ENCODE measurements at regions not wholly inside any gene's neighbourhood (a gene's known extent, or its start where the extent isn't known, plus 50 kb on each side); places are given as distances from the start of the nearest gene placed in this dataset.

GRCh38 chr14:38111046-38111445, 96.7 kb upstream of the SSTR1 start:
- no peak for TF ChIP-seq CTCF (IDR thresholded peaks at IDR 0.05; ENCODE audit: unreplicated experiment)
- no peak for DNase-seq (ENCODE audit: low spot score)
- no peak overlapping the region for H3K4me3 Mint-ChIP-seq (ENCODE audit: unreplicated experiment)
- H3K9me3 Mint-ChIP-seq (ENCODE audit: unreplicated experiment): no peaks in the 10 kb centered on the region
- H3K27me3 Mint-ChIP-seq (ENCODE audit: unreplicated experiment): peaks cover 1% of the 10 kb centered on the region
- no peaks in the 10 kb centered on the region for H3K4me1 Mint-ChIP-seq (ENCODE audit: unreplicated experiment)
- no peaks in the 10 kb centered on the region for H3K36me3 Mint-ChIP-seq (ENCODE audit: low read depth, unreplicated experiment)
- H3K27ac Mint-ChIP-seq (ENCODE audit: unreplicated experiment): no peak overlapping the region

- no peak for DNase-seq (ENCODE audit: low spot score)
- no peak for TF ChIP-seq CTCF (IDR thresholded peaks at IDR 0.05; ENCODE audit: unreplicated experiment)
- Mint-ChIP-seq H3K4me3 (ENCODE audit: unreplicated experiment) (no peak overlapping the region), H3K36me3 (ENCODE audit: low read depth, unreplicated experiment) (peaks cover 3% of the 10 kb centered on the region), H3K9me3 (ENCODE audit: unreplicated experiment) (no peaks in the 10 kb centered on the region), H3K27ac (ENCODE audit: unreplicated experiment) (no peak overlapping the region), H3K27me3 (ENCODE audit: unreplicated experiment) (no peaks in the 10 kb centered on the region), H3K4me1 (ENCODE audit: unreplicated experiment) (no peaks in the 10 kb centered on the region)
These were observed 94.2 kb upstream of the SSTR1 start for GRCh38 chr14:38113546-38113945.

- H3K9me3 Mint-ChIP-seq (ENCODE audit: unreplicated experiment): no peaks in the 10 kb centered on the region
- H3K4me3 Mint-ChIP-seq (ENCODE audit: unreplicated experiment): no peak overlapping the region
- H3K36me3 Mint-ChIP-seq (ENCODE audit: low read depth, unreplicated experiment): peaks cover 3% of the 10 kb centered on the region
- H3K27ac Mint-ChIP-seq (ENCODE audit: unreplicated experiment): no peak overlapping the region
- H3K27me3 Mint-ChIP-seq (ENCODE audit: unreplicated experiment): no peaks in the 10 kb centered on the region
- DNase-seq (ENCODE audit: low spot score): no peak
- TF ChIP-seq CTCF (IDR thresholded peaks at IDR 0.05; ENCODE audit: unreplicated experiment): no peak
- no peaks in the 10 kb centered on the region for H3K4me1 Mint-ChIP-seq (ENCODE audit: unreplicated experiment)
These were observed 90.8 kb upstream of the SSTR1 start for GRCh38 chr14:38116895-38117294.

- H3K4me1 Mint-ChIP-seq (ENCODE audit: unreplicated experiment): peaks cover 9% of the 10 kb centered on the region
- H3K27ac Mint-ChIP-seq (ENCODE audit: unreplicated experiment): no peak overlapping the region
- no peak for TF ChIP-seq CTCF (IDR thresholded peaks at IDR 0.05; ENCODE audit: unreplicated experiment)
- DNase-seq (ENCODE audit: low spot score): no peak
- no peaks in the 10 kb centered on the region for H3K9me3 Mint-ChIP-seq (ENCODE audit: unreplicated experiment)
- H3K4me3 Mint-ChIP-seq (ENCODE audit: unreplicated experiment): no peak overlapping the region
- H3K27me3 Mint-ChIP-seq (ENCODE audit: unreplicated experiment): no peaks in the 10 kb centered on the region
- H3K36me3 Mint-ChIP-seq (ENCODE audit: low read depth, unreplicated experiment): peaks cover 3% of the 10 kb centered on the region
These were observed 87.6 kb upstream of the SSTR1 start for GRCh38 chr14:38120109-38120508.

- TF ChIP-seq CTCF (IDR thresholded peaks at IDR 0.05; ENCODE audit: unreplicated experiment): no peak
- no peak for DNase-seq (ENCODE audit: low spot score)
- Mint-ChIP-seq H3K4me1 (ENCODE audit: unreplicated experiment) (peaks cover 16% of the 10 kb centered on the region), H3K4me3 (ENCODE audit: unreplicated experiment) (no peak overlapping the region), H3K9me3 (ENCODE audit: unreplicated experiment) (no peaks in the 10 kb centered on the region), H3K27ac (ENCODE audit: unreplicated experiment) (no peak overlapping the region), H3K36me3 (ENCODE audit: low read depth, unreplicated experiment) (peaks cover 1% of the 10 kb centered on the region), H3K27me3 (ENCODE audit: unreplicated experiment) (no peaks in the 10 kb centered on the region)
These were observed 86.2 kb upstream of the SSTR1 start for GRCh38 chr14:38121320-38122020.

Data from endothelial cell (in vitro differentiated cells).